ENCODE measurements at regions not wholly inside any gene's neighbourhood (a gene's known extent, or its start where the extent isn't known, plus 50 kb on each side); places are given as distances from the start of the nearest gene placed in this dataset.

DNA sequence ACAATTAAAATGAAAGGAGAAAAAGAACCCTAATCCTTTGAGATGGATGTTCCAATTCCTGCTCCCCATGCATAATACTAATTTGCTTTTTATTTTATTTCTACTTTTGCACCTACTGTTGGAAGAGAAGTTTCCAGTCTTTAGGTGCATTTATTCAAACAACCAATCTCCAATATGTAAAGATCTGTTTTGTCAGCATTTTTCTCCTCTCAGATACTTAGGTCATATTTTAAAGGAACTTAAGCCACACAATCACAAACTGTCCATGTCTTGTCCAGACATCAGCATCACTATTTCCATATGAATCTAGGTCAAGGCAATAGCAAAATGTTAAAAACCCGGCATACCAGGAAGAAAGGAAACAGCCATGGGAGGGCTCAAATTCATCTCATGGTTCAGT is 1023.2 kb downstream of the BCL11A start:
- DNase-seq: no peak

DNA sequence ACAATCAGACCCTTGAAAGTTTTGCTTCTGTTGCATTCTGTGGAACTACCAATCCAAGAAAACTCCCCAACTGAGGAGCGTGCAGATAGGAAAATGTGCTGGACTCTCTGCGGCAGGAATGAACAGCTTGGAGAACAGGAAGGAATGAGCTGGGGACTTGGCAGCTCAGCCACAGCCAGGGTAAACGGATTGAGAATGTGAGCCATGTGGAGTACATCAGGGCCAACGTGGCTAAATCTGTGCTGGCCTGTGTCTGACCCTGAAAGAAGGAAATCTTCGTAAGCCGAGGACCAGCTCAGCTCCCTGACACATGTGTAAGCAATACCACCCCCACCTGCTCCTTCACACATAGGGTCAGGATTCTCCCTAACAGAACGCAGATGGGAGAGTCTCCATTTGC is 1023.7 kb downstream of the BCL11A start:
- no peak for DNase-seq

DNA sequence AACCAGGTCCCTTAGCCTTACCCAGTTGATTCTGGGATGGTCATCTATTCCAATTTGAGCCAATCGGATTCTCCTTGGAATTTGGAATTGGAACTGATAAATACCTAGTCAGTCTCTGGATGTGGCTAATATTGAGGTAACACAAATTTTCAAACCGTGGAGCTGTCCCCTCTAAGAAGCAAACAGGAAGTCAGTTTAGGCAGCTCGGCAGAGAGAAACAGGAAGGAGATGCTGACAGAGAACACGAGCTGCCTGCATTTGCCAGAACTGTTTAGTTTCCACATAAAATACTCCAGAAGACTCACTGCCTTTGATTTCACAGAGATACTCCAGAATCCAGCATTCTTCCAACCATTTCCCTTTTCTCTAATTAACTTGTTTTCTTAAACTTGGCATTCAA is 1024.9 kb downstream of the BCL11A start:
- no peak for DNase-seq

DNA sequence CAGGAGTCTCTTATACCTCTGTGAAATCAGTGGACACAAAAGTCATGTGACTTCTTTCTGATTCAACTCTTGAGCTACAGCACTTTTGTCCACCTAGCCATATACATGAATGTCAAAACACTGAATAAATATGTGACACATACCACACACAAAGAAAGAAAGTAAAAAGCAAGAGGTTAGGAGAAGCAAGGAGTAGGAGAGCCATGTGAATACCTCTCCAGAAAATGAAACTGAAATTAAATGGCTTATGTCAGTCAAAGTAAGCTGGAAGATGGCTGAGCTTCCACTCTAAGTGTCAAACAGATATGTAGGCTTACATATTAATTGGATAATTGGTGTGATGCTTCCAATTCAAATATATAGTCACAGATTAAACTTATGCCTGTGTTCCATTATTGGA is 1050.5 kb downstream of the BCL11A start:
- DNase-seq: no peak

DNA sequence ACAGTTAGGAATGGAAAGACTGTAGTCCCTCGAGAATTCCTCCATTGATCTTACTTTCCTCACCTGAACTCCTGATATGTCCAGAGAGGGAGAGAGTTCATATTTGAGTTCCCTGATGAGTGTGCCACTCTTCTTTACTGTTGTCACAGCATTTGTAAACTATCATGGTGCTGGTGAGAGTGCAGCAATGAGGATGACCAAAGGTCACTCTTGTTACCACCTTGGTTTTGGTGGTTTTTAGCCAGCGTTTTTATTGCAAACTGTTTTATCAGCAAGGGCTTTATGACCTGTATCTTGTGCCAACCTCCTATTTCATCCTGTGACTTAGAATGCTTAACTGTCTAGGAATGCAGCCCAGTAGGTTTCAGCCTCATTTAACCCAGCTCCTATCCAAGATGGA is 1062.5 kb downstream of the BCL11A start:
- no peak for DNase-seq

DNA sequence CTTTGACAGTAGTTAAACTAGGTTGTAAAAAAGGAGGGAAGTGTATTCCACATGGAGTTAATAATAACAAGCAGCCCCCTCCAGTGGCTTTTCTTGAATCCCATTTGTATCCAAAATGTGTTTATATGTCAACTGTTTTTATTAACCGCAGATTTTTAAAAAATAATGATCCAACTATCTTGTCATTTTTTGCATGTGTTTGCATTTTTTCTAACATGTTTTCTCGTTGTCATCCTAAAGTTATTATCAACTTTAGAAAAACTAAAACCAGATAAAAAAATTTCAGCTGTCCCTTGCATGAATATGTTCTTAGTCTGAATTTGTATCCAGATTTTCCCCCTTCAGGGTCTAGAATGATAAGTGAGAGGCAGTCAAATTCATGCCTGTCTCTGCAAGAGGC is 1063.3 kb downstream of the BCL11A start:
- DNase-seq: no peak

DNA sequence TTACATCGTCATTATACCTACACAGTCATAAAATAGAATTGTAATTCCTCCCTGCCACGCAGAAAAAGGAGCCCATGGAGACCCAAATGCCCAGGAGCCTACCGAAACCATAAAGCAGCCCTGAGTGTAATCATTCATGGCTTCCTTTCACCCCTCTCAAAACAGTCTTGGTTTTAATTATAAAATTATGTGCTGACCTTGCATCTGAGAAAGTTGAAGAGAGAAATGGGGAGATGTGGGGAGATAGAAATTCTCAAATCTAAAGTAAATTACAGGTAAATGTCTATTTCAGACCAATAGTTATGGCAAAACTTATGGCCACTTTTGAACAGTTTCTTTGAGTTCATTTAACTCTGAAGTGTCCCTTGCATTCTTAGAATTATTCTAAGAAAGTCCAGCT is 1068.8 kb downstream of the BCL11A start:
- DNase-seq: no peak

DNA sequence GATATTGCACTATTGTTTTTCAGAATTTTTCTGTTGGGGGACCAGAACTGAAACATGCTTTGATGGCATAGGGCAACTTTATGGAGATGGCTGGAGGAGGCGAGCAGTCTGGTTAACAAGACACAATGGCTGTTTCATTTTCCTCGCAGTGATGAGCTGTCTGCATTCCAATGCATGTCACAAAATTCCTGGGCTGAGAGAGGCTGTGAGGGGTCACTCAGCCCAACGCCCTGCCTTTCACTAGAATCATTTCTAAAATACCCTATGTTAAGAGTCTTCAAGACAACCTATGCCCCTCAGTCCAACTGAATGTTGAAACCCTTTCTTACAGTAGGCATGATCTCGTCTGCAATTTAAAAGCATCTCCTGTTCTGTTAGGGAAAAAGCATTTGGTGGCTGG is 1090.0 kb downstream of the BCL11A start:
- no peak for DNase-seq

DNA sequence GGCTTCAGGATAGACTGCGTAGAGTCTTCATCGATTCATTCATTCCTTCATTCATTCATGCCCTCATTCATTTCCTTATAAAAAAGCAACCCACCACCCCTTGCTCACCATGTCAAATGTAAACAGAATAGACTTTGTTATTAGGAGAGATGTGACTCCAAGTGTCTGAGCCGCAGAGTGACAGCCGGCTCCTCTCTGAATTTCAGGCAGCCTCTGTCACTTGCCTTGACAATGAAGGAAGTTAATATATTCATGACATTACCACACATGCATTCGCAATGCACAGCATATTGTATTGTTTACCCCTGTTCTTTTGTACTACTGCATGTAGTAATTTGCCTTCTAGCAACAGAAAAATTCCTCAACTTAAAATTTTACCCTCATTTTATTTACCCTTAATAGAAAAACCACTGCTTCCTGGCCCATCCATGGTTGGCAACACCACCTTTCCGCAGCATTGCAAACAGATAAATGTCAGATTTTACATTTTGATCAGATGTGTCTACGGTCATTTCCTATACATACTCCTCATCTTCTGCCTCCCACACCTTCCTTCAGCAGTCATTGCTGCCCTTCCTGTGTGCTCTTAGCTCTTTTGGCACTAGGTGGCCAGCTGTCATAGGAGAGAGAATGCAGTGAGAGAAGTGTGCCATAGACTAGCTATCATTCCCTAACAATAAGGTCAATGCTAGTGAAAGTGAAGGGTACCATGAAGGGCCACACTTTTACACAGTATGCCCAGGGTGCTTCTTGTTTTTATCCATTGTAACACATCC is 1090.8 kb downstream of the BCL11A start:
- no peak for DNase-seq

DNA sequence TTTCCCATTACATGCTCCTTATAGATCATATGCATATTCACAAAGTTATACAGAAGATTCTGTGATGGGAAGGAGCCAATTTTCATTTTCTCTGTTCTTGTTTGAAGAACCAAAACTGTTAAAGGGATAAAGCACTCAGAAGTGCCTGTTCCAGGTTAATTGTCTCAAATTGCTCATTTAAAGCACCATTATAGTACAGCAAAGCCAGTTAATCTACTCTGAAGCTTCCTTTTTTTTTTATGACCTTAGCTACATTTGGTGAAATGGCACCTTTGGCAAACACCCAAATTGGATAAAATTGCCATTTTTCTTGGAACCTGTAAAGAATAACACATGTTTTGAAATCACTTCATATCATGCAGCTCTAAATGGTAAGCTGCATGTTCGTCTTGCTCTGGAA is 1092.3 kb downstream of the BCL11A start:
- DNase-seq: peak; percentile 81

DNA sequence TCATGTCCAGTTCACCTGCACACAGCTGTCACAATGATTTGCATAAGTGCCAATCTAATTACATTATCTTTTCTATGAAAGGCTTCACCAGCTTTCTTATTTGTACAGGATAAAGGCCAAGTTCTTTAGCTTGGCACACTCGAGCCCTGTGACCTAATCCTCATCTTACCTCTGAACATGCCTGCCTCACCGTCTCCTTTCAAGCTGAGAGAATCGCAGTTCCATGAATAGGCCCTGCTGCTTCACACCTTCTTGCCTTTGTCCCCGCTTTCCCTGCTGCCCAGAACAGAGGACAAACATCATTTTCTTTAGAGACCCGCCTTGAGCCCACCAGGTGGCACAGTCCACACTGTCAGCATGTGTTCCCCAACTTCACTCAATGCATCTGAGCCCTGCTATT is 1094.7 kb downstream of the BCL11A start:
- peak; percentile 60 for DNase-seq

DNA sequence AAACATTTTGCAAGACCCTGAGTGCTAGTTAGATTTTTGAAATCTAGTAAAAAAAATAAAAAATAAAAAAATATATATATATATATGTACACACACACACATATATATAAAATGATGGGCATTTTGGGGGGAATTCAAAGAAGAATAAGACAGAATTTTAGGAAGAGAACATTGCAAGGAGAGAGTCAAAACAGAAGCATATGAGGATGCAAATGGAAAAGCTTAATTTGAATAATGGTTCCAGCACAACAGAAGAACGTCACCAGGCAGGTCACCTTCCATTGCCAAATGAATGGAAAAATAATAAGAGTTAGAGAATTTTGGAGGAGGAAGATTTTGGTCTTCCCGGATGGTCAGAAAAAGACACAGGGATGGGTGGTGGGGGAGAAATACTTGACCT is 1097.2 kb downstream of the BCL11A start:
- DNase-seq: no peak

DNA sequence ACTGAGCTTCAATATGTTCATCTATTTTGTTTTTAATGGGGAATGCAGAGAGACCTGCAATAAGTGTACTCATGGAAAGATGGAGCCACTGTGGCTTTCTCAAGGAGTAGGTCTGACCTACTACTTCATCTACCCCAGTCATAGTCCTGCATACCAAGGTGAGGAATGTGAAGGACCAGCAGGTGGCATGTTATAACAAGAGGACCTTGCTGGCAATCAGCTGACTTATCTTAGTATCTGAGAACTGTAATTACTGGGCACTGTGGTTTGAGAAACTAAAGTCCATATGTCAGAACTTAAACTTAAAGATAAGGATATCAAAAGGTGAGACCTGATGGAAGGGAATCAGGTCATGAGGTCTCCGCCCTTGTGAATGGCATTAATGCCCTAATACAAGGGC is 1104.2 kb downstream of the BCL11A start:
- no peak for DNase-seq

DNA sequence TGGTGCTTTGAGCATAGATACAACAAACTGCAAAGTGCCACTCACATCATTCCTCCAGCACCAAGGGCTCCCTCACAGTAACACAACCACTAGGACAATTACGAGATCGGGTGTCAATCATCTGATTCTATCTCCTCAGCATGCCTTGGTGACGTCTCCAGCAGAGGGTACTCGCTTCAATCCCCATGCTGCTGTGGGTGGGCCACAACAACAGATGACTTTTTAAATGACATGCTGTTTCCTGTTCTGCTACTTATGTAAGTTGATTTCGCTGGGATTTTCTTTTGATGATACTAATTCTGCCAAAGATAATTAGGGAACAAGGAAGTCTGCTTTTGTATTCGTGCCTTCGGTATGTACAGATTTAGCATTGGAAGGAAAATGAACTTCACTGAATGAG is 1113.0 kb downstream of the BCL11A start:
- no peak for DNase-seq

DNA sequence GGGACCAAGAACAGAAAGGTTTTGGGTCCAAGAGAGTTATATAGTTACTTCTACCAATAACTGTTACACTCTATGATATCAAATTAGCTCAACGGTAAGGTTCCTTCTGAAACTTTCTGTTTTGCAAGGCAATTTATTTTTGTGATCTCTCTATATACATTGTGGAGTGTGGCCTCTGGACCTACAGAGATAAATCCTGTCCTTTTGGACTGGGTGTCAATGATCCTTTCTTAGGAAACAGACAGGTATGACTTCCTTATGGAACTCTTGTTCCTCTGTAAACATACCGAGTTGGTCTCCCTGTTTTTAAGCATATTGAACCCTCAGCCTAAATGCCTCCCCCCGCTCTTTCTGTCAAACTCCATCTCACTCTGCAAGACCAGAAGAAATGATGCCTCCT is 1117.8 kb downstream of the BCL11A start:
- no peak for DNase-seq

DNA sequence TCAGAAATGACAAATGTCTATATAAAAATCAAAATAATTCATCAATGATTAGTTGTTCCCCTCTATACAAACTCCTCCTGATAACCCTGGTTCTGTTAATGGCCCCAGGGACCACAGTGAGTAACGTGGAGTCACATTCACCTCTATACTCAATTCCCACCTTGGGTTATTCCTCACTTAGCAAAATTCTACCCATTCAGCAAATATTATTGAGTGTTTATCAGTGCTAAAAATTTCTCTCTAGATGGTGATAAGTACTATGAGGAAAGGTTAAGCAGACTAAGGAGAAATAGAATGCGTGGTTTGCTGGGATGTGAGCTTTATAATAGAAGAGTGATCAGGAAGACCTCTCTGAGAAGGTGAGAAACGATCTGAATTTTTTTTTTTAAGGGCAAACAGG is 1124.5 kb downstream of the BCL11A start:
- DNase-seq: no peak

DNA sequence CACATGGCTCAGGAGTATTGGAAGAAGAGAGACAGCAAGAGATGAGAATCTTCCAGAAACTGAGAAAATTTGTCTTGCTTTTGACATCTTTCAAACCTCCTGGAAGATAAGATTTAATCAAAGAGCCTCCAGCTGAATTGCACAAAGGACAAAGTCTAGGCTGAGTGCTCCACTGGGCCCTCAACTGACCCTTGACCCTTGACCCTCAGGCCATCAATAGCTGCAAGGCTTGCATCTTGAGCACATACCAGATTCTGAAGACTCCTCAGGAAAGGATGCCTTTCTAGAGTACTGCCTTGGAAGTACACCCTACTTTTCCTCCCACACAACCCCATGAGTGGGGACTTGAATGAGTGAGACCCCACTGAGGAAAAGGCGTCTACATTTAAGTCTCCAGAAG is 1125.5 kb downstream of the BCL11A start:
- DNase-seq: no peak

DNA sequence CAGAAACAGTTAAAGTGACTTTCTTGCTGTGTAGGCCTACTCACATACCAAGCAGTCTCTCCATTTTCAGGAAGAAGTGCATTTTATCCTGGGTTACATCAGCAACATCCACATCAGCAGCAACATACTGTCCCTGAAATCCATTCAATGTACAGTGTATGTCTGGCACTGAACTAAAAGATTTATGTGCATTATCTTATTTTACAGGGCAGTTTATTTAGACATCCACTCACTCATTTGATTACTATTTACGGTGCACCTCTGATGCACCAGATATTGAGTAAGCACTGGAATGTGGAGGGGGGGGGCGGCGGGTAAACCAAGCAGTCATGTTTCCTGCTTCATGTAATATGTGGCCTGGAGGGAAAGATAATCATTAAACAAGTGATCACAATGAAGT is 1128.2 kb downstream of the BCL11A start:
- DNase-seq: no peak

DNA sequence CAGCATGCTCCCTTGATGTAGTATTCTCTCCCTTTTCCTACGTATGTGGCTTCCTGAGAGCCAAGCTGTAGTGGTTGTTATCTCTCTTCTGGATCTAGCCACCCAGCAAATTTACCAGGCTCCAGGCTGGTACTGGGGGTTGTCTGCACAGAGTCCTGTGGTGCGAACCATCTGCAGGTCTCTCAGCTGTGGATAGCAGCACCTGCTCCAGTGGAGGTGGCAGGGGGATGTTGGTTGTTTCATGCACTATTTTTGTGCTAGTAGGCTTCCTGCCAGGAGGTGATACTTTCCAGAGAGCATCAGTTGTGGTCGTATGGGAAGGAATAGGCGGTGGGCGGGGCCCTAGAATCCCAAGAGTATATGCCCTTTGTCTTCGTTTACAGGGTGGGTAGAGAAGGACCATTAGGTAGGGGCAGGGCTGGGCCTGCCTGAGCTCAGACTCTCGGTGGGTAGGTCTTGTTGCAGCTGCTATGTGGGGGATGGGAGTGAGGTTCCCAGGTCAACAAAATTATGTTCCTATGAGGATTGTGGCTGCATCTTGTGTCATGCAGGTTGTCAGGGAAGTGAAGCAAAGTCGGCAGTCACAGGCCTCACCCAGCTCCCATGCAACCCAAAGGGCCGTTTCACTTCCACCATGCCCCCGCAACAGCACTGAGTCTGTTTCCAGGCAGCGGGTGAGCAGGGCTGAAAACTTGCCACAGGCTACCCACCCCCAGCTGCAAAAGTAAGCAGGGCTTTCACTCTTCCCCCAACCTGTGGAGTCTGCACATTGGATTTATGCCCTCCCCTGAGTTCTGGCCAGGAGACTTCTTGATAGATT is 1139.5 kb downstream of the BCL11A start:
- DNase-seq: peak; percentile 87

DNA sequence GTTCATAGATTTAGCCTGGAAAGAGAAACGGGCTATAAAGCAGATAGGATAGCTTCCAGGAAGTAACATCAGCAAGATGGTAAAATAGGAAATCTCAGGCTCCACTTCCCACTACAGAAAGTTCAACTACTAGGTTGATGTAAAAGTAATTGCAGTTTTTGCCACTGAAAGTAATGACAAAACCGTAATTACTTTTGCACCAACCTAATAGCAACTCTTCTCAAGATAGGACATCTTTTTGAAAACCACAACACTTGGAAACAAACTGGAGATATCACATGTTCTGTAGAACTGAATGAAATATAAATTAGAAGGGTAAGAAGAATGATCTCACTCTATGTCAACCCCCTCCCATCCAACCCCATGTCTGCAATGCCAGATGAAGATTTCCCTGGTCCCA is 1154.3 kb downstream of the BCL11A start:
- no peak for DNase-seq

DNA sequence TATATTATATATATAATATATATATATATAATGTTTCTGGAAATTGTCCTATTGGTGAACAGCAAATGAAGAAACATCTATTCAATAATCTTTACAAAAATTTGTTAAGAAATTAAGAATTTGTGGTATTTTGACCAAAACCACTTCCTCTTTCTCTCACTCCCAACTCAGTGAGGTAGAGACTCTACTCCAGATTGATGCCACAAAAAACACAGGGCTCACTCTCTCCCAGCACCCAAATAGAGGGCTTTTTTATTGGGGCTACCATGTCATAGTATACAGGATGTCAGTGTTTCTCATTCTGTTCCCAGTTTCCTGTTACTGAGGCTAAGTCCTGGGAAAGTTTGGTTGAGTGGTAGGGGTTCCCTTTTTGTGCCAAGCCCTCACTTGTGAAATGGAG is 1155.4 kb downstream of the BCL11A start:
- DNase-seq: no peak

DNA sequence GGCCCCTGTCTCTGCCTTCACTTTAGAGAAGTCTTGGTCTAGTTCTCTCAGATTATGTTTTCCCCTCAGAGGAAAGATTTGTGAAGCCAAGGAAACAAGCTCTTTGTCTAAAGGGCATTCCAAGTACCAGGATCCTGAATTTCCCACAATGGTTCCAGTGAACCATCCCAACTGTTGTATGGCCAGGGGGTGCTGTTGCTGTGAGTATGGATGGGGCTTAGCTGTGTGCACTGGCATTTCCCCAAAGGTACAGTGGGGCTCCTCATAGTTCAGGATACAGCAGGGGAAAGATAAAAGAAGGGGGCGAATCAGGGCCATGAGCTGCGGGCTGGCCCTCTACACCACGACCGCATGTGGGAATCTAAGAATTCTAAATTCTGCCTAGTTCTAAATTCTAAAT is 1154.0 kb upstream of the FANCL start:
- DNase-seq: no peak

DNA sequence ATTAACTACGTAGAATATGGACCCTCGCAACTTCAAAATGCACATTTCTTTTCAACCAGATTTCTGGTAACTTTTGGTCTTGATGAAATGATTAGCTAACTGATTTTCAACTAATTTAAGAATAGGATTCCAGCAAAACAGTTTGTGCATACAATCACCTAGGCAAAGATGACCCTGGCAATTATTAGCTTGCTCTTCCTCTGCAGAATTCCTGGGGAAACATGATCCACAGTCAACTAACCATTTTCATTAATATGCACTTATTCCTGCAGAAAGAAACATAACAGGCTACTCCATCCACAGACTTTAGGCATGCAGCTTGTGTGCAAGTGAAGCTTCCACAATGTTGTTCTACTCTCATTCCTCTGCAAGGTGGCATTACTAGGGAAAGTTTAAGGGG is 1150.8 kb upstream of the FANCL start:
- no peak for DNase-seq

DNA sequence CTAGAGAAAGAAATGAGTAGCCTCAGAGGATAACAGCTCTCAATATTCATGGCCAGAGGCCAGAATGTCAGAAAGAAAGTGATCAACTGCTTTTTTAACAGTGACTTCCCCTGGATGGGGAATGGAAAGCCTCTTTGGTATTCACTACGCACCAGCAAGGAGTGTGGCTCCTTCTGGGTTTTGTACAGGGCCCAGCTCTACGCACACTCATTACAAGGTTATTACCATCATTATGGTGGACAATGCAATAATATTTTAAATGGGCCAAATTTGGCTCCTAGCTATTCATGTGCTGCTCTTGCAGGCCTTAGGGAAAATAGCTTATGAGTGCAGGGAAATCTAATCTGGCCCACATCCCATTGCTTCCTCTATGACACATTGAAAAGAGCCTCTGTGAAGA is 1149.5 kb upstream of the FANCL start:
- DNase-seq: peak; percentile 13

DNA sequence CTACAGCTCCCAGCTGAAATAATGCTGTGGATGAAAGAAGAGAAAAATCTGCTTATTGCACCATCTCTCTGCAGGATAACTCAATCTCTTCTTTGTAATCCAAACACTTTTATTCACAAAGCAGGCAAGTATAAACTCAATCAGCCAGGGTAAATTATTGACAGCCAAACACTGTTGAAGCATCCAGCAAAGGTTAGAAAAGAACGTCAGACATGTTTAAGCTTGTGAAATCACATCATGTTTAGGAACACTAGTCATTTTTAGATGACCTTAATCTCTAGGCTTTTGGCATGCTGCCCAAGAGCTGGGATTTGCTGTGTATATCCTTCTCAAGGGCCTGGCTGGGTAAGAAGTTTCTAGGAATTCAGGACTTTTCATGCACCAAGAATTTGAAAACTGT is 1148.1 kb upstream of the FANCL start:
- DNase-seq: no peak
